ENCODE measurements at regions not wholly inside any gene's neighbourhood (a gene's known extent, or its start where the extent isn't known, plus 50 kb on each side); places are given as distances from the start of the nearest gene placed in this dataset.

DNA sequence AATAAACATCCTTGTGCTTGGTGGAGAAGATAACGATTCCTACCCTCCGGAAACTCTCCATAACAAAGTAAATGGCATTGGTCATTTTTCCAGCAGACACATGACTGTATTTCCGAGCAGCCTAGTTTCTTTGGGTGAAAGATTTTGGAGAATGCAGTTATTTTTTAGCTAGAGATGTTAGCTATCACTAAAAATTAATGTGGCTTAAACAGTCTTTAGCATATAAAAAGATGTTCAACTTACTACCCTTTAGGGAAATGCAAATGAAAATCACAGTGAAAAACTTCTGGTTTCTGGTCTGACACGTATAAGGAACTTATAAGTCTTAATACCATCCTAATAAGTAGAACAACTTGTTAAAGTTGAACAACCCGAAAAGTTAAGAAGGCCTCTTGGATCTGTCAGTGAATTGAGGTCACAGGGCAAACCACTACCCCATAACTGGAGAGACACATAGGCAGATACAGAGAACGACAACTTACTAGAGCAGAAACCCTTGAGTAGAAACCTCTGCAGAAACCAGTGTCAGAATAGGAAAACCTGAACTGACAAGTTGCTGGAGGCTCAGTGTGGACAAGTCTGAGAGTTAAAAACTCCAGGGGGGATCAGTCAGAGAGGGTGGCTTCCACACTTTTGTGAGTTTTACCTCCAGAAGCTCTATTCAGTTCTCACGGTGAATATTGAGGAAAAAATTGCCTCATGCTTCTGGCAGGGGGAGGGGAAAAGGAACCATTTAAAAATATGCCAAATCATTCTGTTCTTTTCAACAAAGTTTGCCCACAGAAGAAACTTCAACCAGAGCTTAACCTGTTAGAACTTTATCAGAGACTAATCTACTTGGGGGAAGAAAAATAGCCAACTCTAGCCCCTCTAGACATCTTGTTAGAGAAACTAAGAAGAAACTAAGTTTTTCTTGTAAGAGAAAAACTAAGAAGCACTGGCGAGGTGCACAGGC lies 325.2 kb upstream of the RPS23 start:
- H3K27ac ChIP-seq (ENCODE audit: low read depth in 1 of 2, low read length in 2 of 2): no peak overlapping the region

DNA sequence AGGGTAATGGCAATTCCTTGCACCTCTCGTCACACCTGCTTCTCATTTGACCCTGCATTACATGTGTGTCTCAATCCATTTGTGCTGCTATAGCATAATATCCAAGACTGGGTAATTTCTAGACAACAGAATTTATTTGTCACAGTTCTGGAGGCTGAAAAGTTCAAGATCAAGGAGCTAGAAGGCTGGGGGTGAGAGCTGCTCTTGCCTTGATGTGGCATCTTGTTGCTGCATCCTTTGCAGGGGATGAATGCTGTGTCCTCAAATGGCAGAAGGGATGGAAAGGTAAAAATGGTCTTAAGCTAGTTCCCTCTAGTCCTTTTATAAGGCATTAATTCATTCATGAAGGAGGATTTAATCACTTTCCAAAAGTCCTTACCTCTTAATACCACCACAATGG lies 323.7 kb upstream of the RPS23 start:
- H3K4me1 ChIP-seq (ENCODE audit: control insufficient read depth in 4 of 4, insufficient read depth in 4 of 4, low read length in 3 of 4): no peaks in the 10 kb centered on the region
- no peaks in the 10 kb centered on the region for H3K9me3 ChIP-seq (ENCODE audit: control insufficient read depth in 4 of 4, low read length in 3 of 4)
- WGBS: 89% methylated on average over 1 of the region's 1 CpG
- H3K36me3 ChIP-seq (ENCODE audit: control insufficient read depth in 4 of 4, insufficient read depth in 3 of 4, low read depth in 1 of 4, low read length in 3 of 4): no peaks in the 10 kb centered on the region
- no peak overlapping the region for H3K4me3 ChIP-seq (ENCODE audit: low read depth in 1 of 3, low read length in 3 of 3)
- no peak overlapping the region for H3K9ac ChIP-seq (ENCODE audit: low read depth in 1 of 2, low read length in 2 of 2)
- no peak overlapping the region for H3K27ac ChIP-seq (ENCODE audit: low read depth in 1 of 2, low read length in 2 of 2)
- no peak for DNase-seq (ENCODE audit: low spot score)
- no peaks in the 10 kb centered on the region for H3K27me3 ChIP-seq (ENCODE audit: control insufficient read depth in 4 of 4, insufficient read depth in 4 of 4, low read length in 3 of 4)
- no peak for TF ChIP-seq SP1 (IDR thresholded peaks at IDR 0.05)
- no peak for TF ChIP-seq HNF4G (IDR thresholded peaks at IDR 0.05)
- TF ChIP-seq, protein P1, sequence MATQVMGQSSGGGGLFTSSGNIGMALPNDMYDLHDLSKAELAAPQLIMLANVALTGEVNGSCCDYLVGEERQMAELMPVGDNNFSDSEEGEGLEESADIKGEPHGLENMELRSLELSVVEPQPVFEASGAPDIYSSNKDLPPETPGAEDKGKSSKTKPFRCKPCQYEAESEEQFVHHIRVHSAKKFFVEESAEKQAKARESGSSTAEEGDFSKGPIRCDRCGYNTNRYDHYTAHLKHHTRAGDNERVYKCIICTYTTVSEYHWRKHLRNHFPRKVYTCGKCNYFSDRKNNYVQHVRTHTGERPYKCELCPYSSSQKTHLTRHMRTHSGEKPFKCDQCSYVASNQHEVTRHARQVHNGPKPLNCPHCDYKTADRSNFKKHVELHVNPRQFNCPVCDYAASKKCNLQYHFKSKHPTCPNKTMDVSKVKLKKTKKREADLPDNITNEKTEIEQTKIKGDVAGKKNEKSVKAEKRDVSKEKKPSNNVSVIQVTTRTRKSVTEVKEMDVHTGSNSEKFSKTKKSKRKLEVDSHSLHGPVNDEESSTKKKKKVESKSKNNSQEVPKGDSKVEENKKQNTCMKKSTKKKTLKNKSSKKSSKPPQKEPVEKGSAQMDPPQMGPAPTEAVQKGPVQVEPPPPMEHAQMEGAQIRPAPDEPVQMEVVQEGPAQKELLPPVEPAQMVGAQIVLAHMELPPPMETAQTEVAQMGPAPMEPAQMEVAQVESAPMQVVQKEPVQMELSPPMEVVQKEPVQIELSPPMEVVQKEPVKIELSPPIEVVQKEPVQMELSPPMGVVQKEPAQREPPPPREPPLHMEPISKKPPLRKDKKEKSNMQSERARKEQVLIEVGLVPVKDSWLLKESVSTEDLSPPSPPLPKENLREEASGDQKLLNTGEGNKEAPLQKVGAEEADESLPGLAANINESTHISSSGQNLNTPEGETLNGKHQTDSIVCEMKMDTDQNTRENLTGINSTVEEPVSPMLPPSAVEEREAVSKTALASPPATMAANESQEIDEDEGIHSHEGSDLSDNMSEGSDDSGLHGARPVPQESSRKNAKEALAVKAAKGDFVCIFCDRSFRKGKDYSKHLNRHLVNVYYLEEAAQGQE (IDR thresholded peaks at IDR 0.05): no peak
- TF ChIP-seq RXRA (IDR thresholded peaks at IDR 0.05): no peak
- TF ChIP-seq, protein P2, sequence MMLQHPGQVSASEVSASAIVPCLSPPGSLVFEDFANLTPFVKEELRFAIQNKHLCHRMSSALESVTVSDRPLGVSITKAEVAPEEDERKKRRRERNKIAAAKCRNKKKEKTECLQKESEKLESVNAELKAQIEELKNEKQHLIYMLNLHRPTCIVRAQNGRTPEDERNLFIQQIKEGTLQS (IDR thresholded peaks at IDR 0.05): no peak
- no peak for TF ChIP-seq EGR1 (IDR thresholded peaks at IDR 0.05; ENCODE audit: low read depth in 2 of 2)
- TF ChIP-seq FOXA1 (IDR thresholded peaks at IDR 0.05): no peak
- TF ChIP-seq GABPA (IDR thresholded peaks at IDR 0.05 in 1 of 2, conservative IDR thresholded peaks at IDR 0.05 in 1 of 2): no peak
- TF ChIP-seq, protein P3, sequence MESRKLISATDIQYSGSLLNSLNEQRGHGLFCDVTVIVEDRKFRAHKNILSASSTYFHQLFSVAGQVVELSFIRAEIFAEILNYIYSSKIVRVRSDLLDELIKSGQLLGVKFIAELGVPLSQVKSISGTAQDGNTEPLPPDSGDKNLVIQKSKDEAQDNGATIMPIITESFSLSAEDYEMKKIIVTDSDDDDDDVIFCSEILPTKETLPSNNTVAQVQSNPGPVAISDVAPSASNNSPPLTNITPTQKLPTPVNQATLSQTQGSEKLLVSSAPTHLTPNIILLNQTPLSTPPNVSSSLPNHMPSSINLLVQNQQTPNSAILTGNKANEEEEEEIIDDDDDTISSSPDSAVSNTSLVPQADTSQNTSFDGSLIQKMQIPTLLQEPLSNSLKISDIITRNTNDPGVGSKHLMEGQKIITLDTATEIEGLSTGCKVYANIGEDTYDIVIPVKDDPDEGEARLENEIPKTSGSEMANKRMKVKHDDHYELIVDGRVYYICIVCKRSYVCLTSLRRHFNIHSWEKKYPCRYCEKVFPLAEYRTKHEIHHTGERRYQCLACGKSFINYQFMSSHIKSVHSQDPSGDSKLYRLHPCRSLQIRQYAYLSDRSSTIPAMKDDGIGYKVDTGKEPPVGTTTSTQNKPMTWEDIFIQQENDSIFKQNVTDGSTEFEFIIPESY (IDR thresholded peaks at IDR 0.05): no peak
- TF ChIP-seq, protein P4, sequence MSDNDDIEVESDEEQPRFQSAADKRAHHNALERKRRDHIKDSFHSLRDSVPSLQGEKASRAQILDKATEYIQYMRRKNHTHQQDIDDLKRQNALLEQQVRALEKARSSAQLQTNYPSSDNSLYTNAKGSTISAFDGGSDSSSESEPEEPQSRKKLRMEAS (IDR thresholded peaks at IDR 0.05): no peak
- no peak for TF ChIP-seq HNF4A (conservative IDR thresholded peaks at IDR 0.05)
- TF ChIP-seq NR2F2 (IDR thresholded peaks at IDR 0.05): no peak
- TF ChIP-seq YY1 (IDR thresholded peaks at IDR 0.05): no peak
- no peak for TF ChIP-seq TAF1 (conservative IDR thresholded peaks at IDR 0.05)
- TF ChIP-seq, protein P5, sequence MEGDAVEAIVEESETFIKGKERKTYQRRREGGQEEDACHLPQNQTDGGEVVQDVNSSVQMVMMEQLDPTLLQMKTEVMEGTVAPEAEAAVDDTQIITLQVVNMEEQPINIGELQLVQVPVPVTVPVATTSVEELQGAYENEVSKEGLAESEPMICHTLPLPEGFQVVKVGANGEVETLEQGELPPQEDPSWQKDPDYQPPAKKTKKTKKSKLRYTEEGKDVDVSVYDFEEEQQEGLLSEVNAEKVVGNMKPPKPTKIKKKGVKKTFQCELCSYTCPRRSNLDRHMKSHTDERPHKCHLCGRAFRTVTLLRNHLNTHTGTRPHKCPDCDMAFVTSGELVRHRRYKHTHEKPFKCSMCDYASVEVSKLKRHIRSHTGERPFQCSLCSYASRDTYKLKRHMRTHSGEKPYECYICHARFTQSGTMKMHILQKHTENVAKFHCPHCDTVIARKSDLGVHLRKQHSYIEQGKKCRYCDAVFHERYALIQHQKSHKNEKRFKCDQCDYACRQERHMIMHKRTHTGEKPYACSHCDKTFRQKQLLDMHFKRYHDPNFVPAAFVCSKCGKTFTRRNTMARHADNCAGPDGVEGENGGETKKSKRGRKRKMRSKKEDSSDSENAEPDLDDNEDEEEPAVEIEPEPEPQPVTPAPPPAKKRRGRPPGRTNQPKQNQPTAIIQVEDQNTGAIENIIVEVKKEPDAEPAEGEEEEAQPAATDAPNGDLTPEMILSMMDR (IDR thresholded peaks at IDR 0.05; ENCODE audit: low read depth, low read length, missing input control): no peak

More for the DNA sequence above, 325.2 kb upstream of the RPS23 start:
- no peak for DNase-seq (ENCODE audit: low spot score)
- H3K4me1 ChIP-seq (ENCODE audit: control insufficient read depth in 4 of 4, insufficient read depth in 4 of 4, low read length in 3 of 4): no peaks in the 10 kb centered on the region
- no peaks in the 10 kb centered on the region for H3K9me3 ChIP-seq (ENCODE audit: control insufficient read depth in 4 of 4, low read length in 3 of 4)
- no peak overlapping the region for H3K4me3 ChIP-seq (ENCODE audit: low read depth in 1 of 3, low read length in 3 of 3)
- WGBS: 84% methylated on average over 8 of the region's 8 CpGs
- H3K9ac ChIP-seq (ENCODE audit: low read depth in 1 of 2, low read length in 2 of 2): no peak overlapping the region
- no peaks in the 10 kb centered on the region for H3K27me3 ChIP-seq (ENCODE audit: control insufficient read depth in 4 of 4, insufficient read depth in 4 of 4, low read length in 3 of 4)
- TF ChIP-seq, protein P2 (IDR thresholded peaks at IDR 0.05): no peak
- TF ChIP-seq GABPA (IDR thresholded peaks at IDR 0.05 in 1 of 2, conservative IDR thresholded peaks at IDR 0.05 in 1 of 2): no peak
- TF ChIP-seq FOXA2 (IDR thresholded peaks at IDR 0.05): no peak
- TF ChIP-seq FOXA1 (IDR thresholded peaks at IDR 0.05): no peak
- TF ChIP-seq, protein P1 (IDR thresholded peaks at IDR 0.05): no peak
- no peak for TF ChIP-seq NR2F2 (IDR thresholded peaks at IDR 0.05)
- no peak for TF ChIP-seq SP1 (IDR thresholded peaks at IDR 0.05)
- H3K36me3 ChIP-seq (ENCODE audit: control insufficient read depth in 4 of 4, insufficient read depth in 3 of 4, low read depth in 1 of 4, low read length in 3 of 4): no peaks in the 10 kb centered on the region
